AG04450 (cell line): ENCODE measurements at regions not wholly inside any gene's neighbourhood (a gene's known extent, or its start where the extent isn't known, plus 50 kb on each side); places are given as distances from the start of the nearest gene placed in this dataset.

Experiments
- CTCF ChIA-PET: fragments of 300-600, 350-600 bp; formaldehyde crosslinking; extraction: SDS; loops from one replicate; lab custom pipeline; 2022; ENCODE audit warnings: antibody characterized with exemption, inconsistent platforms; lab: Charles Lee
- POLR2A ChIA-PET: fragments of 350-600 bp; formaldehyde crosslinking; extraction: SDS; loops from one replicate; lab custom pipeline; 2021; ENCODE audit warnings: antibody characterized with exemption, inconsistent platforms; lab: Yijun Ruan, JAX
- DNase-seq: peaks from one replicate; pipeline ENCODE4 v3.0.0-alpha.2; 2011; ENCODE audit warnings: low read depth, low spot score
- H3K27ac ChIP-seq: one replicate; pipeline ENCODE4 v1.5.1; 2012; ENCODE audit warnings: low read depth, low read length, control low read depth
- H3K27me3 ChIP-seq: one replicate; pipeline ENCODE4 v1.6.0; 2012; ENCODE audit warnings: low read length; ENCODE audit not compliant: control insufficient read depth, insufficient read depth
- H3K4me3 ChIP-seq: 2 replicates; pipeline ENCODE4 v1.5.1; 2011; ENCODE audit warnings: mild to moderate bottlenecking, low read depth, low read length, control low read depth
- H3K9me3 ChIP-seq: 2 replicates; pipeline ENCODE4 v1.5.1; 2012; ENCODE audit warnings: low read length; ENCODE audit not compliant: control insufficient read depth, insufficient read depth
- CTCF ChIP-seq: IDR thresholded peaks from 2 replicates; pipeline ENCODE4 v1.5.1; 2011; ENCODE audit warnings: low read depth, low read length, control low read depth, inconsistent platforms

GRCh38 chr5:18299166-18299565 lies 664.9 kb downstream of the TAF11L14 start:
- Histone ChIP-seq H3K4me3 (no peak overlapping the region), H3K27me3 (no peaks in the 10 kb centered on the region), H3K27ac (no peak overlapping the region), H3K9me3 (no peaks in the 10 kb centered on the region)
- no peak for TF ChIP-seq CTCF
- CTCF ChIA-PET = no interaction called here
- DNase-seq = no peak
- POLR2A ChIA-PET = no interaction called here

- ChIA-PET POLR2A (no interaction called here), CTCF (interaction anchor here (1.1 to 5.1 kb wide), 7 partner anchors 10 to 1773 kb away, joined by 3 to 142 read pairs (median 3); partner anchors contain the start of gene BASP1)
- Histone ChIP-seq H3K4me3 (no peak overlapping the region), H3K27me3 (no peaks in the 10 kb centered on the region), H3K9me3 (no peaks in the 10 kb centered on the region; the same call in 1 of the 2 replicates), H3K27ac (no peak overlapping the region)
- peak; percentile 10 for DNase-seq
- TF ChIP-seq CTCF = peak; percentile 81
These were observed 671.1 kb downstream of the TAF11L14 start for GRCh38 chr5:18305288-18305924.

- Histone ChIP-seq H3K27me3 (no peaks in the 10 kb centered on the region), H3K9me3 (no peaks in the 10 kb centered on the region; the same call in 1 of the 2 replicates), H3K27ac (no peak overlapping the region), H3K4me3 (no peak overlapping the region)
- no peak for TF ChIP-seq CTCF
- CTCF ChIA-PET = interaction anchor here (4.3 kb wide), 1 partner anchor 1096 kb away, joined by 35 read pairs; no protein-coding TSS in a partner anchor
- POLR2A ChIA-PET = no interaction called here
- DNase-seq = no peak
These were observed 677.0 kb downstream of the TAF11L14 start for GRCh38 chr5:18311266-18311665.

GRCh38 chr5:18312016-18312415 lies 677.8 kb downstream of the TAF11L14 start:
- Histone ChIP-seq H3K9me3 (no peaks in the 10 kb centered on the region; the same call in 1 of the 2 replicates), H3K27me3 (no peaks in the 10 kb centered on the region), H3K27ac (no peak overlapping the region), H3K4me3 (no peak overlapping the region)
- no peak for TF ChIP-seq CTCF
- CTCF ChIA-PET = interaction anchor here (4.3 kb wide), 1 partner anchor 1097 kb away, joined by 35 read pairs; no protein-coding TSS in a partner anchor
- no peak for DNase-seq
- POLR2A ChIA-PET = no interaction called here

GRCh38 chr5:18314192-18314778 lies 680.0 kb downstream of the TAF11L14 start:
- DNase-seq = no peak
- peak; percentile 49 for TF ChIP-seq CTCF
- no peaks in the 10 kb centered on the region; the same call in 1 of the 2 replicates for H3K9me3 ChIP-seq
- POLR2A ChIA-PET = no interaction called here
- no peak overlapping the region for H3K4me3 ChIP-seq
- H3K27me3 ChIP-seq = no peaks in the 10 kb centered on the region
- no peak overlapping the region for H3K27ac ChIP-seq
- CTCF ChIA-PET = interaction anchor here (0.8 to 2.6 kb wide), 2 partner anchors 26 to 1099 kb away, joined by 3 to 38 read pairs; no protein-coding TSS in a partner anchor
